ENCODE measurements at regions not wholly inside any gene's neighbourhood (a gene's known extent, or its start where the extent isn't known, plus 50 kb on each side); places are given as distances from the start of the nearest gene placed in this dataset.
"Not testable (repeated sequence)": the region's sequence is repeated elsewhere in the genome, so short reads cannot be mapped to it uniquely, and the experiment has no call there.

DNA sequence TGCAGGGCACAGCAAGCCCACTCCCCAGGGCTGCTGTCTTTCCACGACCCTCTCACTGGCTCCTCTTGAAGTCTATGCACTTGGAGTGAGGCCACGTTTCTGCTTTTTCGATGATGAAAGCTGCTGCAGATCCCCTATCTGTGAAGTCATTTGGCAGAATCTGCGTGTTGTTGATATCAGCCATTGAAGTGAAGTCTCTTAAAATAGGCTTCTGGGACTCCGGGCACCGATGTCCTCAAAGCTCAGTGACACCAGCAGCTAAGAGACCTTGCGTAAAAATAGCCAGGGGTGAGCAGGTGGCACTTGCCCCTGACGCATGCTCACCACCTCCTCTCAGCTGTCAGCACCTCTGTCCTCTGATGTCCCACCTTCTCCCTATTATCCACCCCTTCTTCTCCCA lies 89.4 kb upstream of the FHL2 start:
- Histone ChIP-seq H3K4me1 (ENCODE audit: control insufficient read depth in 2 of 2, insufficient read depth in 2 of 2, low read length in 2 of 2) (peaks cover 0 to 18% of the 10 kb centered on the region in 2 donors), H3K9ac (ENCODE audit: low read depth in 1 of 2, low read length in 2 of 2) (no peak overlapping the region), H3K4me3 (ENCODE audit: low read length in 2 of 2) (no peak overlapping the region), H3K9me3 (ENCODE audit: control insufficient read depth in 2 of 2, low read length in 2 of 2) (no peaks in the 10 kb centered on the region), H3K36me3 (ENCODE audit: control insufficient read depth in 2 of 2, insufficient read depth in 2 of 2, low read length in 2 of 2) (no peaks in the 10 kb centered on the region), H3K27me3 (ENCODE audit: control insufficient read depth in 2 of 2, insufficient read depth in 2 of 2, low read length in 2 of 2) (no peaks in the 10 kb centered on the region), H3K27ac (ENCODE audit: low read depth in 2 of 2, low read length in 2 of 2) (no peak overlapping the region)

GRCh38 chr2:105487142-105488069 lies 88.6 kb upstream of the FHL2 start:
- peak overlapping the region; percentile 1 to 19 for H3K27ac ChIP-seq (ENCODE audit: low read depth in 2 of 2, low read length in 2 of 2)

GRCh38 chr2:105486762-105487141 lies 87.9 kb upstream of the FHL2 start:
- Histone ChIP-seq H3K27ac (ENCODE audit: low read depth in 2 of 2, low read length in 2 of 2) (no peak overlapping the region), H3K27me3 (ENCODE audit: control insufficient read depth in 2 of 2, insufficient read depth in 2 of 2, low read length in 2 of 2) (no peaks in the 10 kb centered on the region), H3K9ac (ENCODE audit: low read depth in 1 of 2, low read length in 2 of 2) (no peak overlapping the region), H3K9me3 (ENCODE audit: control insufficient read depth in 2 of 2, low read length in 2 of 2) (no peaks in the 10 kb centered on the region), H3K4me1 (ENCODE audit: control insufficient read depth in 2 of 2, insufficient read depth in 2 of 2, low read length in 2 of 2) (peaks cover 0 to 18% of the 10 kb centered on the region in 2 donors), H3K36me3 (ENCODE audit: control insufficient read depth in 2 of 2, insufficient read depth in 2 of 2, low read length in 2 of 2) (no peaks in the 10 kb centered on the region), H3K4me3 (ENCODE audit: low read length in 2 of 2) (no peak overlapping the region)

More at GRCh38 chr2:105487142-105488069, 88.6 kb upstream of the FHL2 start:
- no peaks in the 10 kb centered on the region for H3K36me3 ChIP-seq (ENCODE audit: control insufficient read depth in 2 of 2, insufficient read depth in 2 of 2, low read length in 2 of 2)
- no peaks in the 10 kb centered on the region for H3K27me3 ChIP-seq (ENCODE audit: control insufficient read depth in 2 of 2, insufficient read depth in 2 of 2, low read length in 2 of 2)
- H3K9me3 ChIP-seq (ENCODE audit: control insufficient read depth in 2 of 2, low read length in 2 of 2): no peaks in the 10 kb centered on the region
- H3K9ac ChIP-seq (ENCODE audit: low read depth in 1 of 2, low read length in 2 of 2): no peak overlapping the region
- H3K4me3 ChIP-seq (ENCODE audit: low read length in 2 of 2): no peak overlapping the region
- peaks cover 0 to 18% of the 10 kb centered on the region in 2 donors for H3K4me1 ChIP-seq (ENCODE audit: control insufficient read depth in 2 of 2, insufficient read depth in 2 of 2, low read length in 2 of 2)

- H3K4me3 ChIP-seq (ENCODE audit: low read length in 2 of 2): no peak overlapping the region
- H3K9ac ChIP-seq (ENCODE audit: low read depth in 1 of 2, low read length in 2 of 2): no peak overlapping the region
- no peaks in the 10 kb centered on the region for H3K36me3 ChIP-seq (ENCODE audit: control insufficient read depth in 2 of 2, insufficient read depth in 2 of 2, low read length in 2 of 2)
- no peak overlapping the region for H3K27ac ChIP-seq (ENCODE audit: low read depth in 2 of 2, low read length in 2 of 2)
- no peaks in the 10 kb centered on the region for H3K27me3 ChIP-seq (ENCODE audit: control insufficient read depth in 2 of 2, insufficient read depth in 2 of 2, low read length in 2 of 2)
- no peaks in the 10 kb centered on the region for H3K9me3 ChIP-seq (ENCODE audit: control insufficient read depth in 2 of 2, low read length in 2 of 2)
- no peaks in the 10 kb centered on the region for H3K4me1 ChIP-seq (ENCODE audit: control insufficient read depth in 2 of 2, insufficient read depth in 2 of 2, low read length in 2 of 2)
These were observed 79.8 kb upstream of the FHL2 start for GRCh38 chr2:105478670-105479069.

DNA sequence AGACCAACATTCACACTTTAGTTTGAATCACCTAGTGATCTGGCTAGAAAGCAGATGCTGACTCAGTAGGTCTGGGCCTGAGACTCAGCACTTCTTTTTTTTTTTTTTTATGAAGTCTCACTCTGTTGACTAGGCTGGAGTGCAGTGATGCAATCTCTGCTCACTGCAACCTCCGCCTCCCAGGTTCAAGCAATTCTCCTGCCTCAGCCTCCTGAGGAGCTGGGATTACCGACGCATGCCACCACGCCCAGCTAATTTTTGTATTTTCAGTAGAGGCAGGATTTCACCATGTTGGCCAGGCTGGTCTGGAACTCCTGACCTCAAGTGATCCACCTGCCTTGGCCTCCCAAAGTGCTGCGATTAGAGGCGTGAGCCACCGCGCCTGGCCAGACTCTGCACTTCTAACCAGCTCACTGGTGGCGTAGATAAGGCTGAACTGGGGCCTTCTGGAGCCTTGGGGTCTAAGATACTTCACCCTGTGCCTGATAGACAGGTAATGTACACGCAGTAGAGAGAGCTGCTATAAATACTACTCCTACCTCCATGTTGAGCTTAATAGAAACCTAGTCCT lies 78.3 kb upstream of the FHL2 start:
- H3K27me3 ChIP-seq (ENCODE audit: control insufficient read depth in 2 of 2, insufficient read depth in 2 of 2, low read length in 2 of 2); H3K9ac ChIP-seq (ENCODE audit: low read depth in 1 of 2, low read length in 2 of 2); H3K9me3 ChIP-seq (ENCODE audit: control insufficient read depth in 2 of 2, low read length in 2 of 2); H3K4me1 ChIP-seq (ENCODE audit: control insufficient read depth in 2 of 2, insufficient read depth in 2 of 2, low read length in 2 of 2); H3K4me3 ChIP-seq (ENCODE audit: low read length in 2 of 2); H3K27ac ChIP-seq (ENCODE audit: low read depth in 2 of 2, low read length in 2 of 2); H3K36me3 ChIP-seq (ENCODE audit: control insufficient read depth in 2 of 2, insufficient read depth in 2 of 2, low read length in 2 of 2): not testable (repeated sequence)

- H3K27me3 ChIP-seq (ENCODE audit: control insufficient read depth in 2 of 2, insufficient read depth in 2 of 2, low read length in 2 of 2): no peaks in the 10 kb centered on the region
- H3K27ac ChIP-seq (ENCODE audit: low read depth in 2 of 2, low read length in 2 of 2): no peak overlapping the region
- no peak overlapping the region for H3K9ac ChIP-seq (ENCODE audit: low read depth in 1 of 2, low read length in 2 of 2)
- no peaks in the 10 kb centered on the region for H3K9me3 ChIP-seq (ENCODE audit: control insufficient read depth in 2 of 2, low read length in 2 of 2)
- H3K4me1 ChIP-seq (ENCODE audit: control insufficient read depth in 2 of 2, insufficient read depth in 2 of 2, low read length in 2 of 2): no peaks in the 10 kb centered on the region
- no peak overlapping the region for H3K4me3 ChIP-seq (ENCODE audit: low read length in 2 of 2)
- H3K36me3 ChIP-seq (ENCODE audit: control insufficient read depth in 2 of 2, insufficient read depth in 2 of 2, low read length in 2 of 2): no peaks in the 10 kb centered on the region
These were observed 74.2 kb upstream of the FHL2 start for GRCh38 chr2:105473011-105473410.

GRCh38 chr2:105470979-105471378 lies 72.1 kb upstream of the FHL2 start:
- Histone ChIP-seq H3K9me3 (ENCODE audit: control insufficient read depth in 2 of 2, low read length in 2 of 2) (no peaks in the 10 kb centered on the region), H3K27ac (ENCODE audit: low read depth in 2 of 2, low read length in 2 of 2) (no peak overlapping the region), H3K4me3 (ENCODE audit: low read length in 2 of 2) (no peak overlapping the region), H3K36me3 (ENCODE audit: control insufficient read depth in 2 of 2, insufficient read depth in 2 of 2, low read length in 2 of 2) (no peaks in the 10 kb centered on the region), H3K9ac (ENCODE audit: low read depth in 1 of 2, low read length in 2 of 2) (no peak overlapping the region), H3K4me1 (ENCODE audit: control insufficient read depth in 2 of 2, insufficient read depth in 2 of 2, low read length in 2 of 2) (no peaks in the 10 kb centered on the region), H3K27me3 (ENCODE audit: control insufficient read depth in 2 of 2, insufficient read depth in 2 of 2, low read length in 2 of 2) (no peaks in the 10 kb centered on the region)

- Histone ChIP-seq H3K9ac (ENCODE audit: low read depth in 1 of 2, low read length in 2 of 2) (no peak overlapping the region), H3K27me3 (ENCODE audit: control insufficient read depth in 2 of 2, insufficient read depth in 2 of 2, low read length in 2 of 2) (no peaks in the 10 kb centered on the region), H3K36me3 (ENCODE audit: control insufficient read depth in 2 of 2, insufficient read depth in 2 of 2, low read length in 2 of 2) (no peaks in the 10 kb centered on the region), H3K9me3 (ENCODE audit: control insufficient read depth in 2 of 2, low read length in 2 of 2) (no peaks in the 10 kb centered on the region), H3K27ac (ENCODE audit: low read depth in 2 of 2, low read length in 2 of 2) (no peak overlapping the region), H3K4me1 (ENCODE audit: control insufficient read depth in 2 of 2, insufficient read depth in 2 of 2, low read length in 2 of 2) (no peaks in the 10 kb centered on the region), H3K4me3 (ENCODE audit: low read length in 2 of 2) (no peak overlapping the region)
These were observed 70.9 kb upstream of the FHL2 start for GRCh38 chr2:105469781-105470180.

DNA sequence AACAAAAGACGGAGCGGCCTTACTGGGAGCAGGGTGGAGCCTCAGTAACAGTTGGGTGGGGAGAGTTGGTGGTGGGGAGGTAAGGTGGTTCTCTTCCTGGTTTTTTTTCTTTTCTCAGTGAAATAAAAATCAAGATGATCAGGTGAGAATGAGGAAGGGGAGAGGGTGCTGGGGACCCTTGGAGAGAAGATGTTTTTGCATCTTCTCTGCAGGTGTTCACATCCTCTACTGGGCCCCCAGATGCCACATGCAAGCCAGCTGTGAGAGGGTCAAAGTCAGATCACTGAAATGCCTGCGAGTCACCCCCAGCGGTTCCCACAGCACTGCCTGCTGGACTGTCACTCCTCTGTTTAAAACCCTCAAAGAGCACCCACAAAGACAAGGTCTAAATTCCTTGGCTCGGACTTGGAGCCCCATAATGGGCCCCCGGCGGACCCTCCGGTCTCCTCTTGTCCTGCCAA lies 69.8 kb upstream of the FHL2 start:
- Histone ChIP-seq H3K9ac (ENCODE audit: low read depth in 1 of 2, low read length in 2 of 2) (no peak overlapping the region), H3K27me3 (ENCODE audit: control insufficient read depth in 2 of 2, insufficient read depth in 2 of 2, low read length in 2 of 2) (no peaks in the 10 kb centered on the region), H3K4me1 (ENCODE audit: control insufficient read depth in 2 of 2, insufficient read depth in 2 of 2, low read length in 2 of 2) (no peaks in the 10 kb centered on the region), H3K36me3 (ENCODE audit: control insufficient read depth in 2 of 2, insufficient read depth in 2 of 2, low read length in 2 of 2) (no peaks in the 10 kb centered on the region), H3K27ac (ENCODE audit: low read depth in 2 of 2, low read length in 2 of 2) (no peak overlapping the region), H3K4me3 (ENCODE audit: low read length in 2 of 2) (no peak overlapping the region), H3K9me3 (ENCODE audit: control insufficient read depth in 2 of 2, low read length in 2 of 2) (no peaks in the 10 kb centered on the region)

DNA sequence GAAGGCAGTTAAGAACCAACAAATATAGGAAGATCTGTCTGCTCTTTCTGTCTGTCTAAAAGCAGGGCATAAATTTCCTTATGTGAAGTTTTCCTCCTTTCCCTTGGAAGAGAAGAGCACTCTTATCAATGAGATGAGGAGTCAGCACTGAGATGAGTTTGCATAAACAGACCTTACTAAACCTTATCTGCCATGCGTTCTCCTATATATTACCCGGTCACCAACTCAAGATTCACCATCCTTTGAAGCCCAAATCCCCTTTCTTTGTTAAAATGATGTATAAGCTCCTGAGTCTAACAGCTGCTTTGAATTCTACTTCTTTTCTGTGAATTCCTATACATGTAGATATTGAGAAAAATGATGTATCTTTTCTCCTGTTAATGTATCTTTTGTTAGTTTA lies 65.5 kb upstream of the FHL2 start:
- Histone ChIP-seq H3K9ac (ENCODE audit: low read depth in 1 of 2, low read length in 2 of 2) (no peak overlapping the region), H3K9me3 (ENCODE audit: control insufficient read depth in 2 of 2, low read length in 2 of 2) (no peaks in the 10 kb centered on the region), H3K27me3 (ENCODE audit: control insufficient read depth in 2 of 2, insufficient read depth in 2 of 2, low read length in 2 of 2) (no peaks in the 10 kb centered on the region), H3K4me3 (ENCODE audit: low read length in 2 of 2) (no peak overlapping the region), H3K4me1 (ENCODE audit: control insufficient read depth in 2 of 2, insufficient read depth in 2 of 2, low read length in 2 of 2) (peaks cover 0 to 2% of the 10 kb centered on the region in 2 donors), H3K27ac (ENCODE audit: low read depth in 2 of 2, low read length in 2 of 2) (no peak overlapping the region), H3K36me3 (ENCODE audit: control insufficient read depth in 2 of 2, insufficient read depth in 2 of 2, low read length in 2 of 2) (no peaks in the 10 kb centered on the region)

Measured in mucosa of rectum (tissue), 2 donors.